Thyroid gland (tissue), 4 donors: ENCODE measurements at regions not wholly inside any gene's neighbourhood (a gene's known extent, or its start where the extent isn't known, plus 50 kb on each side); places are given as distances from the start of the nearest gene placed in this dataset.

ENCODE experiments used
- POLR2A ChIP-seq, 2 donors: fragments of 450-650 bp; IDR thresholded peaks; one replicate each; pipeline ENCODE4 v1.6.1; 2017; ENCODE audit warnings: antibody characterized with exemption in 2 of 2, mild to moderate bottlenecking in 2 of 2, moderate library complexity in 1 of 2
- TF ChIP-seq, protein P1 (sequence below), 6 experiments: fragments of 200-600 bp in 3 of 6; fragments of 450-650 bp in 3 of 6; sonication (generic) in 3 of 6; IDR thresholded peaks; one replicate each; pipeline ENCODE4 v1.5.1; 2016 to 2019; ENCODE audit warnings: antibody characterized with exemption in 6 of 6, mild to moderate bottlenecking in 2 of 6, inconsistent platforms in 1 of 6, moderate library complexity in 1 of 6

DNA sequence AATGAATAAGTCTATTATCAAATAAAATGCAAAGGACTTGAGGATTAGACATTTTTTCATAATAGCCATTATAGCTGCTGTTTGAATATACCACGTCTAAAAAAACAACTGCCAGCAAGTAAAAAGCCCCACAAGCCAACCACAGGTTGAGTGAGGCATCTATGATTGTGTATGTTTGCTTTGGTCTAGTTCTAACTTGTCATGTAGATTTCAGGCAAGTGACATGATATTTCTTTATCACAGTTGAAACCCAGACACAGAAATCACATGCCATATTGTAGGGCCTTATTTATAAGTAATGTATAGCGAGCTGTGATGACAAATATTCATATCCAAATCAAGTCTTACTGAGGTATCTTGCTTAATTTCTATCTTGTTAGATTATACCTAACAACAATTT is 225.8 kb downstream of the EMP1 start:
- TF ChIP-seq, protein P1, sequence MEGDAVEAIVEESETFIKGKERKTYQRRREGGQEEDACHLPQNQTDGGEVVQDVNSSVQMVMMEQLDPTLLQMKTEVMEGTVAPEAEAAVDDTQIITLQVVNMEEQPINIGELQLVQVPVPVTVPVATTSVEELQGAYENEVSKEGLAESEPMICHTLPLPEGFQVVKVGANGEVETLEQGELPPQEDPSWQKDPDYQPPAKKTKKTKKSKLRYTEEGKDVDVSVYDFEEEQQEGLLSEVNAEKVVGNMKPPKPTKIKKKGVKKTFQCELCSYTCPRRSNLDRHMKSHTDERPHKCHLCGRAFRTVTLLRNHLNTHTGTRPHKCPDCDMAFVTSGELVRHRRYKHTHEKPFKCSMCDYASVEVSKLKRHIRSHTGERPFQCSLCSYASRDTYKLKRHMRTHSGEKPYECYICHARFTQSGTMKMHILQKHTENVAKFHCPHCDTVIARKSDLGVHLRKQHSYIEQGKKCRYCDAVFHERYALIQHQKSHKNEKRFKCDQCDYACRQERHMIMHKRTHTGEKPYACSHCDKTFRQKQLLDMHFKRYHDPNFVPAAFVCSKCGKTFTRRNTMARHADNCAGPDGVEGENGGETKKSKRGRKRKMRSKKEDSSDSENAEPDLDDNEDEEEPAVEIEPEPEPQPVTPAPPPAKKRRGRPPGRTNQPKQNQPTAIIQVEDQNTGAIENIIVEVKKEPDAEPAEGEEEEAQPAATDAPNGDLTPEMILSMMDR (IDR thresholded peaks at IDR 0.05) = no peak
- TF ChIP-seq POLR2A (IDR thresholded peaks at IDR 0.05) = no peak
